GM18868 (cell line): ENCODE measurements at regions not wholly inside any gene's neighbourhood (a gene's known extent, or its start where the extent isn't known, plus 50 kb on each side); places are given as distances from the start of the nearest gene placed in this dataset.

Experiments used
- ATAC-seq: cut with Tn5 transposase; IDR thresholded peaks from one replicate; pipeline ENCODE4 v1.9.1; 2021; ENCODE audit warnings: mild to moderate bottlenecking, moderate library complexity; ENCODE audit not compliant: unreplicated experiment

DNA sequence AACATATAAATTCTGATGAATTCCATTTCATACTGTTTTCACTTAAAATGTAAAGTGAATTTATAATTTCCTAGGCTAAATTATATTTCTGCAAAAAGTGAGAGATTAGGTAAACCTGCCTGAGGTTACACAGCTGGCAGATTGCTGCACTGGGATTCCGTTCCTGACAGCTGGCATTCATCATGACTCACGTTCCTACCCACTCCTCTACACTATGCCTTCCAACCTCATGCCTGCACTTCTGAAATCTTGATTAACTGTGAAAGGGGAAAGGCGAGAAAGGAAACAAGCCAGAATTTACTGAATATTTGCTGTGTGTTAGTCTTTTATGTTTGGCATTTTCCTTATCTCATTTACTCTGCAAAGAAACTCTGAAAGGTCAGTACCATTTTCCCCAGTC, 73.3 kb upstream of the MON1B start:
- ATAC-seq: no peak

GRCh38 chr16:77131398-77131797, 59.6 kb upstream of the MON1B start:
- ATAC-seq: no peak

DNA sequence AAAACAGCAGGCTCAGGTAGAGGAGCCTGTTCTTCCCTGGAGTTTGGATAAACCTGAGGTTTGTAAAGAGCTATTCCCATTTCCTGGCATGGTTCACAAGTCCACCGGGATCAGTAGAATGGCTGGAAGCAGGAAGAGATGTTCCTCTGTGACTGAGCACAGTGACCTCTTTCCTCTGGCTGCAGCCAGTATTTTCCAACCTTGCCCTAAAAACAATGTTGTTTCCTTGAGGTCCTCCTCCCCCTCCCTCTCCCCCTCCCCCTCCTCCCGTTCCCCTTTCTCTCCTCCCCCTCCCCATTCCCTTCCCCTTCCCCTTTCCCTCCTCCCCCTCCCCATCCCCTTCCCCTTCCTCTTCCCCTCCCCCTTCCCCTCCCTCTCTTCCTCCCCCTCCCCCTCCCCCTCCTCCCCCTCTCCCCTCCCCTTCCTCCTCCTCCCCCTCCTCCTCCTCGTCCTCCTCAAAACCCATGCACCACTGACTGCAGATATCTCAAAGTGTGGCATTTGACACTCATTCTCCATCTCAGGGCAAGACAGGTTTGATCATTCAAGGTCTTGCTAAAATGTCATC, 58.9 kb upstream of the MON1B start:
- no peak for ATAC-seq

DNA sequence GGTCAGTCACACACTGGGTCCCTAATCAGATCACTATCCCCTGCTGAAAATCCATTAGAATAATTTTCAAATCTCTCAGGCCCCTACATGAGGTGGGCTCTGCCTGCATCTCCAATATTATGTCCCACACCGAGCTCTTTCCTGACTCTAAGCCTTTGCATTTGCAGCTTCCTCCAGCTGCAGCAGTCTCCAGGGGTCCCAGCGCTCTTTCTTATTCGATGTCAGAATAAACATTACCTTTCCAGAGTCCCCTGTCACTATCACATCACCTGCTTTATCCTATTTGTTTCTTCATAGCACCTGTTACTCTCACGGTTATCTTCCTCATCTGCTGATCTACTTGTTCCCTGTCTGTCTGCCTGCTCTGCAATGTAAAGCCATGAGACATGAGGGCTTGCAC, 57.3 kb upstream of the MON1B start:
- no peak for ATAC-seq

- no peak for ATAC-seq
Measured at GRCh38 chr16:77137045-77137444, 53.9 kb upstream of the MON1B start.
